ENCODE measurements at regions not wholly inside any gene's neighbourhood (a gene's known extent, or its start where the extent isn't known, plus 50 kb on each side); places are given as distances from the start of the nearest gene placed in this dataset.

DNA sequence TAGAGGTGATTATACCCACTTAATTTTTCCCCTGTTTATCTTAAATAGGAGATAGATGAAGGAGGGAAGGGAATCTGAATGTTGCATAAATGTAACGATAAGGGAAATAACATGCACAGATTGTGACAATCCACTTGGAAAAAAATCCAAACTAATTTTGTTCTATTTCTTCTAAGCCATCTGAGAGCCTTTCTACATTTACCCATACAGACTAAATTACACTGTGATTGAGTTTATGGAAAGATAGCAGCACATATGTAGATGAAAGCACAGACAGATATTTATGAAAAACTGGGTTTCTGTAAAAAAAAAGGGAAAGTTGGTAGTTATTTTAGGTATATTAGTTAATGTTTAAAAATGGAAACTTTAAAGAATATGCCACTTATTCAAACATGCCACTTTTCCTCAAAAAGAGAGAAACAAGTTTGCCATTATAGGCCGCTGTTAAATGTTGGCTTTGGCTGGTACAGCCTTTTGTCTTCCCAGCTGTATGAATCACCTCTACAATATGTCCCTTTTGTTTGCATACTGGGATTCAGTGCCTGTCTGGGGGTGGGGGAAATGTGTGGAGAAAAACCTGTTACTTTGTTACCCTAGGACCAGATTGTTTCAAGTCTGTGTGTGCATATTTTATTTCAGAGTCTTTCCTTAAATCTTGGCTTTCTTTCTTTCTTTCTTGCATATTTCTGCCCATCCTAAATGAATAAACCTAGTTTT lies 470.2 kb upstream of the LMO3 start:
- TF ChIP-seq, protein P1, sequence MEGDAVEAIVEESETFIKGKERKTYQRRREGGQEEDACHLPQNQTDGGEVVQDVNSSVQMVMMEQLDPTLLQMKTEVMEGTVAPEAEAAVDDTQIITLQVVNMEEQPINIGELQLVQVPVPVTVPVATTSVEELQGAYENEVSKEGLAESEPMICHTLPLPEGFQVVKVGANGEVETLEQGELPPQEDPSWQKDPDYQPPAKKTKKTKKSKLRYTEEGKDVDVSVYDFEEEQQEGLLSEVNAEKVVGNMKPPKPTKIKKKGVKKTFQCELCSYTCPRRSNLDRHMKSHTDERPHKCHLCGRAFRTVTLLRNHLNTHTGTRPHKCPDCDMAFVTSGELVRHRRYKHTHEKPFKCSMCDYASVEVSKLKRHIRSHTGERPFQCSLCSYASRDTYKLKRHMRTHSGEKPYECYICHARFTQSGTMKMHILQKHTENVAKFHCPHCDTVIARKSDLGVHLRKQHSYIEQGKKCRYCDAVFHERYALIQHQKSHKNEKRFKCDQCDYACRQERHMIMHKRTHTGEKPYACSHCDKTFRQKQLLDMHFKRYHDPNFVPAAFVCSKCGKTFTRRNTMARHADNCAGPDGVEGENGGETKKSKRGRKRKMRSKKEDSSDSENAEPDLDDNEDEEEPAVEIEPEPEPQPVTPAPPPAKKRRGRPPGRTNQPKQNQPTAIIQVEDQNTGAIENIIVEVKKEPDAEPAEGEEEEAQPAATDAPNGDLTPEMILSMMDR (IDR thresholded peaks at IDR 0.05 in 4 of 5, conservative IDR thresholded peaks at IDR 0.05 in 1 of 5): no peak
- no peak for TF ChIP-seq POLR2A (IDR thresholded peaks at IDR 0.05)
